Psoas muscle (tissue), 7 donors: ENCODE measurements at regions not wholly inside any gene's neighbourhood (a gene's known extent, or its start where the extent isn't known, plus 50 kb on each side); places are given as distances from the start of the nearest gene placed in this dataset.

Source experiments
- ATAC-seq, 4 donors: fragments of 200-7000 bp; cut with Tn5 transposase; one replicate each; pipeline ENCODE4 v1.9.1; 2020; ENCODE audit warnings: moderate library complexity in 3 of 4, mild to moderate bottlenecking in 2 of 4
- DNase-seq, 2 donors: peaks; one replicate each; pipeline ENCODE4 v3.0.0-alpha.2; 2020
- H3K27ac ChIP-seq: fragments of 200-600 bp; one replicate; pipeline ENCODE4 v1.8.0; 2022
- H3K27me3 ChIP-seq, 3 donors: fragments of 200-600 bp in 1 of 3; one replicate each; pipeline versions ENCODE4 v1.6.1 to v1.8.0; 2013 to 2022; ENCODE audit warnings: low read length in 2 of 3, mild to moderate bottlenecking in 2 of 3, moderate library complexity in 1 of 3; ENCODE audit not compliant: insufficient read depth in 3 of 3
- H3K36me3 ChIP-seq, 2 donors: fragments of 200-600 bp in 1 of 2; one replicate each; pipeline versions ENCODE4 v1.6.1 to v1.8.0; 2013 to 2022; ENCODE audit warnings: low read depth in 1 of 2, mild to moderate bottlenecking in 1 of 2, moderate library complexity in 1 of 2; ENCODE audit not compliant: insufficient read depth in 1 of 2
- H3K4me1 ChIP-seq: fragments of 200-600 bp; one replicate; pipeline ENCODE4 v1.8.0; 2022
- H3K4me3 ChIP-seq: fragments of 200-600 bp; one replicate; pipeline ENCODE4 v1.8.0; 2022; ENCODE audit warnings: mild to moderate bottlenecking
- H3K9me3 ChIP-seq: fragments of 200-600 bp; one replicate; pipeline ENCODE4 v1.8.0; 2022
- CTCF ChIP-seq: fragments of 200-600 bp; IDR thresholded peaks from one replicate; pipeline ENCODE4 v1.8.0; 2022; ENCODE audit warnings: antibody characterized with exemption
- WGBS, 3 donors: extraction: QIAGEN DNeasy Blood & Tissue Kit; methylation state at CpG; one replicate each; pipeline versions ENCODE4 v1.1.6 to v1.1.7; 2013; 5-methylcytosine and 5-hydroxymethylcytosine counted together
- intact Hi-C, 2 donors: fragments of 100-400 bp; cut with DNase I; formaldehyde crosslinking; loops; one replicate each; pipeline versions ENCODE4 v1.11.0 to v1.14.2; 2022
- donor health status: healthy with polysubstance abuse.
- donor health status: DM: no; HTN: no; CAD: no; lungs with moderate emphysema.
- donor health status: Bipolar disorder and iron deficiency.
- donor health status: healthy.
- donor health status: DM: yes; HTN: yes; CAD: no.
- donor health status: DM: no; HTN: no; CAD: no.
- donor health status: DM: yes; HTN: yes; CAD: no.

GRCh38 chr12:105561546-105562198 is 231.2 kb downstream of the C12orf75 start:
- DNase-seq (no peak), ATAC-seq (peak; percentile 71 to 90 (median 83))
- 44 to 59% (median 58%) methylated on average over 7 of the region's 7 CpGs for WGBS, 3 donors
- Histone ChIP-seq H3K27ac (peak overlapping the region; percentile 77), H3K27me3 (no peaks in the 10 kb centered on the region), H3K9me3 (no peaks in the 10 kb centered on the region), H3K36me3 (no peaks in the 10 kb centered on the region), H3K4me3 (peak overlapping the region; percentile 54), H3K4me1 (peaks cover 10% of the 10 kb centered on the region)
- intact Hi-C loops, result loop anchor here in 1 of 2 donors (10.0 kb wide), 1 partner anchor 573 kb away; the partner anchor contains the start of gene NUAK1
- no peak for TF ChIP-seq CTCF

- peak overlapping the region; percentile 54 for H3K4me3 ChIP-seq
- H3K27ac ChIP-seq, result peak overlapping the region; percentile 77
- H3K27me3 ChIP-seq, result no peaks in the 10 kb centered on the region
- peak; percentile 91 to 94 (median 92) for ATAC-seq
- H3K36me3 ChIP-seq, result no peaks in the 10 kb centered on the region
- peaks cover 10% of the 10 kb centered on the region for H3K4me1 ChIP-seq
- DNase-seq, result peak; percentile 56 to 82
- H3K9me3 ChIP-seq, result no peaks in the 10 kb centered on the region
- no peak for TF ChIP-seq CTCF
- intact Hi-C loops, result loop anchor here in 1 of 2 donors (10.0 kb wide), 1 partner anchor 572 kb away; the partner anchor contains the start of gene NUAK1
- WGBS, 3 donors, result 27 to 44% (median 35%) methylated on average over 24 of the region's 24 CpGs
Observed at GRCh38 chr12:105562199-105562971, 231.9 kb downstream of the C12orf75 start.

GRCh38 chr12:105567061-105567460 is 236.6 kb downstream of the C12orf75 start:
- Histone ChIP-seq H3K36me3 (no peaks in the 10 kb centered on the region), H3K27me3 (no peaks in the 10 kb centered on the region), H3K4me1 (no peaks in the 10 kb centered on the region), H3K4me3 (no peak overlapping the region), H3K9me3 (no peaks in the 10 kb centered on the region), H3K27ac (no peak overlapping the region)
- no peak for TF ChIP-seq CTCF
- 53 to 68% (median 58%) methylated on average over 1 of the region's 1 CpG for WGBS, 3 donors
- no peak for DNase-seq
- intact Hi-C loops, result loop anchor here in 1 of 2 donors (10.0 kb wide), 1 partner anchor 568 kb away; the partner anchor contains the start of gene NUAK1
- ATAC-seq, result no peak

GRCh38 chr12:105569886-105570285 is 239.4 kb downstream of the C12orf75 start:
- Histone ChIP-seq H3K9me3 (no peaks in the 10 kb centered on the region), H3K36me3 (no peaks in the 10 kb centered on the region), H3K27me3 (no peaks in the 10 kb centered on the region), H3K27ac (no peak overlapping the region), H3K4me1 (no peaks in the 10 kb centered on the region), H3K4me3 (no peak overlapping the region)
- intact Hi-C loops, result loop anchor here in 1 of 2 donors (10.0 kb wide), 1 partner anchor 565 kb away; the partner anchor contains the start of gene NUAK1
- DNase-seq, result no peak
- TF ChIP-seq CTCF, result no peak
- 90 to 98% (median 96%) methylated on average over 3 of the region's 3 CpGs for WGBS, 3 donors
- no peak for ATAC-seq
